ENCODE measurements at regions not wholly inside any gene's neighbourhood (a gene's known extent, or its start where the extent isn't known, plus 50 kb on each side); places are given as distances from the start of the nearest gene placed in this dataset.

DNA sequence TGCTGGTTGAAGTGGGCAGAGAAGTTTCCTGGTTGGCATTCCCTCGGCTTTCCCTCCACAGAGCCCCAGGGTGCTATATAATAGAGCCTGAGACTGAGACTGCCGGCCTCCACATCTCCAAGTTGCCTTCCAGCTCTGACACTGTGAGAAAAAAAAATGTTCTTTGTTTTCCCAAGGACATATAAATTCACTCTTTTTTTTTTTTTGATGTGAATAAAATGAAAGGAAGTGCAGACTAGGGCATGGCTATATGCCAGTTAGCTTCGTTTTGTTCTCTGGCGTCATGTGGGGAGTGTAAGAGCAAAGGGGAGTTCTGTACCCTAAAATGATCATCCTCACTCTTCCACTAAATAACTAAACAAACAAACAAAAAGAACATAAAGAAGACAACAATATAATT is 101.6 kb downstream of the TNFSF18 start:
- no peak for TF ChIP-seq POLR2AphosphoS5 (IDR thresholded peaks at IDR 0.05; ENCODE audit: low read depth, low read length)
- no peak for TF ChIP-seq POLR2A (IDR thresholded peaks at IDR 0.05; ENCODE audit: low read depth, low read length)
- no peak for TF ChIP-seq TAF1 (IDR thresholded peaks at IDR 0.05; ENCODE audit: borderline replicate concordance, low read depth, low read length)

Data from GM12892 (cell line).